HG03342 (cell line): ENCODE measurements at regions not wholly inside any gene's neighbourhood (a gene's known extent, or its start where the extent isn't known, plus 50 kb on each side); places are given as distances from the start of the nearest gene placed in this dataset.
"Not testable (repeated sequence)": the region's sequence is repeated elsewhere in the genome, so short reads cannot be mapped to it uniquely, and the experiment has no call there.

Source experiments
- ATAC-seq: cut with Tn5 transposase; IDR thresholded peaks from one replicate; pipeline ENCODE4 v1.9.1; 2021; ENCODE audit warnings: mild to moderate bottlenecking, moderate library complexity; ENCODE audit not compliant: unreplicated experiment

GRCh38 chr2:189231719-189232323 lies 52.3 kb upstream of the COL5A2 start:
- no peak for ATAC-seq

DNA sequence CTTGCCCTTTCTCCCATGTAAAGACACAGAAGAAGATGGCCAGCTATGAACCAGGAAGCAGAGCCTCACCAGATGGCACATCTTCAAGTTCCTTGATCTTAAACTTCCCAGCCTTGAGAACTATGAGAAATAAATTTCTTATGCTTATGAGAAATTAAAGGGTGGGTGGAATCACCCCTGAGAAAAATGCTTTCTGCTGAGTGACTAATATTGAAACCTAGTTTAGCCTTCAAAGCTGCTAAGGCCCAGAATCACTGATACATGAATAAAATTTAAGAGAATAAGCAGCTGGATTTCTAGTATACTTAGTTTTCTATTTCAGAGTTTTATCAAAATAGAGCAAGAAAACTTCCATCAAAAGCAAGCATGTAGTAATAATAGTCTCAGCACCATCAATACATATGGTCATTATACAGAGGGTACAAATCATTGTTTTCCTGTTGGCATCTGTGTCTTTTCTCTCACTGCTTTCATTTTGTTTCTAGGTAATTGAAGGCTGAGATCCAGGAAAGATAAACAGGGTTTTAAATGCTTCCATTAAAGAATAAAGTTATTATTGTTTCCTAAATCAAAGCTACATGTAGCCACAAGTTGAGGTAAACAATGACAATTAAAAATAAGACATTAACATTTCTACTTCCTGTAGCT lies 53.3 kb upstream of the COL5A2 start:
- peak; percentile 83 for ATAC-seq

DNA sequence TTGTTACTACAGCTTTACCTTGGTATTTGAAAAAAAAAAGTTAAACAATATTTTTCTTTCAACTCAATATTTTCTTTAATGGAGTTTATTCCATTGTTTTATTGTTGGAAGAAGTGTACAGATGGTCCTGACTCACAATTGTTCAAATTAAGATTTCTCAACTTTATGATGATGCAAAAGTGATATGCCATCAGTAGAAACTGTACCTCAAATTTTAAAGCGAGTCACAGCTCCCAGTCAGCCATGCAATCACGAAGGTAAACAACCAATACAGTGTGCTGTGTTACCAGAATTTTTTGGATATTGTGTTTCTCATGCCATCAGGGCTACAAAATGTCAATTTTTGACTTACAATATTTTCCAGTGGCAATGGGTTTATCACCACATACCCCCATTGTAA lies 54.0 kb upstream of the COL5A2 start:
- no peak for ATAC-seq

DNA sequence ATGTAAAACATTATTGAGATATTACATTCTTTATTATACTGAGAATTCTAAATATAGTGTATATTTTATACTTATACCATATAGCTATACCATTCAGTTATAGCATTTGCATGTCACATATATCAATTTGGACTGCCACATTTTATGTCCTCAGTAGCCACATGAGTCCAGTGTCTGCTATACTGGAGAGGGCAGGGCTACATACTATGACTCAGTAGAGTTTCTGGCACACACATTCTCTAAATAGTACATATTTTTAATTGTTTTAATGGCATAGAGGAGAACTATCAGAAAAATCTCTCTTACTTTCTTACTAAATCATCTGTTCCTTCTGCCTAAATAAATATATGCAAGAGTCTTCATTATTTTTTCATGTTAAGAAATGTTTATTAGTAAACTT lies 55.4 kb upstream of the COL5A2 start:
- no peak for ATAC-seq

DNA sequence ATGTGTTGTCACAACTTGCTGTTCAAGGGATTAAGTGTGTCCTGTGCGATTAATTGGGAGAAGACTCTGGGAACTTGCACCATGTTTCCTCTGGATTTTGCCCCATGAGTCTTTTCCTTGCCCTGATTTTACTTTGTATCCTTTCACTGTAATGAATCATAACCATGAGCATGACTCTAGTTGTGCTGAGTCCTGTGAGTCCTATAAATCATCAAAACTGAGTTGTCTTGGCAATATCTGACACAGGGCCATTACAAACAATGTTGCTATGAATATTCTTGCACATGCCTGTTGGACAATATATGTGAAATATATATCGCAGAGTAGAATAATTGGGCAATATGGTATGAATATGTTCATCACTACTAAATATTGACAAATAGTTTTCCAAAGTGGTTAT lies 56.5 kb upstream of the COL5A2 start:
- ATAC-seq = no peak

DNA sequence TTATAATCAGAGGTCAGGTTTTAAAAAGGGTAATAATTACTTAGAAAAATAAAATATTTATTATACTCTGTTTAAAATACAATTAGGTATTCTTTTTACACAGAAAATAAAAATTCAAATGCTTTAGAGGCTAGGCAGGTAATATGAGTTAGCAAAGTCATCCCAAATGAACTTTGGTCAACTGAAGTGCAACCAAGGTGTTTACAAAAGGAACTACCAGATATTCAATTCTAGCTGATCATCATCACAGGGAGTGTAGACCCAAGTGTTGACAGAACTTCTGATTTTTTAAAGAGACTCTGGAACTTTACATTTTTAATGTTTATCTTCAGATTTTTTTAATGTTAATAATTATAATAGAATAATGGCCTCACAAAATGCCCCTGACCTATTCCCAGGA lies 59.3 kb upstream of the COL5A2 start:
- ATAC-seq = no peak

DNA sequence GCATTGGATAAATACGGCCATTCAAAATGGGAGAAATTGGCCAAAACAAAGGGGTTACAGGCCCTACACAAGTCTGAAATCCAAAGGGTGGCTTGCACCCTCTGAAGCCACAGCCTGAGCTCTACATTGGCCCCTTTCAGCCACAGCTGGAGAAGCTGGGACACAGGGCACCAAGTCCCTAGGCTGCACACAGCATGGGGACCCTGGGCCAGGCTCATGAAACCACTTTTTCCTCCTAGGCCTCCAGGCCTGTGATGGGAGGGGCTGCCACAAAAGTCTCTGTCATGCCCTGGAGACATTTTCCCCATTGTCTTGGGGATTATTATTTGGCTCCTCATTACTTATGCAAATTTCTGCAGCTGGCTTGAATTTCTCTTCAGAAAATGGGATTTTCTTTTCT lies 64.3 kb upstream of the COL5A2 start:
- ATAC-seq = not testable (repeated sequence)

DNA sequence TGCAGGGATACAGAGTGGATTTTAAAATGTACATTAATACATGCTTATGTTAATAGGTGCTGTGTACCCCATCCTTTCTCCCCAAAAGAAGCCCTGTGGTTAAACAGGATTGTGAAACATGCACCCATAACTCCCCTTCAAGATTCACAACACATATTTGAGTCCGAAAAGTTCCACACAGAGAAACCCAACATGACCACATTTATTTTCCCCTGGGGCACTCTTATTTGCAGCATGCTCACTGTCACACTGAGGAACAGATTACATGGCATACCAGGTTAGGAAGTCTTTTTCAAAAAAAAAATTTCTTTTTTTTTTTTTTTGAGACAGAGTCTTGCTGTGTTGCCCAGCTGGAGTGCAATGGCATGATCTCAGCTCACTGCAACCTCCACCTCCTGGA lies 67.7 kb upstream of the COL5A2 start:
- no peak for ATAC-seq

- no peak for ATAC-seq
These were observed 68.6 kb upstream of the COL5A2 start for GRCh38 chr2:189248141-189248540.

DNA sequence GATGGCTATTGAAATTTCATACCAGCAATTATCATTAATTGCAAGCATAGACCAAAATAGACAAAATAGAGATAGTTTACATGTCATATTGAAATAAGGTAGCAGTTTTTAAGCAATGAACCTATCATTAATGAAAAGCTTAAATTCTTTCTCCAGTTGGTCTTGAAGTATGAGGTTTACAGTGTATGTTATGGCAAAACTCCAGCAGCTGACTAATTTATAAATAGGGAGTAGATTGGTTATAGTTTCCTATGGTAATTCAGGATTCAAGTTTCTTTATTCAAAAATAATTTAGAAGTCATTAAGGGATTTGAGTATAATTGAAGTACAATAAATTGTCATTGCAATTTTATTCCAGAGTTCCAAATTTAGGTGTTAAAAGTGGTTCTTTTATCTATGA lies 69.6 kb upstream of the COL5A2 start:
- no peak for ATAC-seq

DNA sequence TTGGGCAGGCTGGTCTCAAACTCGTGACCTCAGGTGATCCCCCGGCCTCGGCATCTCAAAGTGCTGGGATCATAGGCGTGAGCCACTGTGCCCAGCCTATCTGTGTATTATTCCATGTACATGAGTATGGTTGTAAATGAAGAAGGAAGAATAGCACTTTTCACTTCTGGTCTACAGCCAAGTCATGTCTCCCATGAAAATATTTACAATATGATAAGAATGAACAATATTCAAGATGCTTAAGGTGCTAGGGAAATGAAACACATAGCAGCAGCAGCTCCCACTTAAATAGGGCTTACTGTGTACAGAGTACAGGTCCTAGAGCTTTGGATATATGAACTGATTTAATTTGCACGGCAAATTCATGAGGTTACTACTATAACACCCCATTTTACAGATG lies 70.3 kb upstream of the COL5A2 start:
- no peak for ATAC-seq

GRCh38 chr2:189252991-189253675 lies 73.6 kb upstream of the COL5A2 start:
- ATAC-seq = no peak

DNA sequence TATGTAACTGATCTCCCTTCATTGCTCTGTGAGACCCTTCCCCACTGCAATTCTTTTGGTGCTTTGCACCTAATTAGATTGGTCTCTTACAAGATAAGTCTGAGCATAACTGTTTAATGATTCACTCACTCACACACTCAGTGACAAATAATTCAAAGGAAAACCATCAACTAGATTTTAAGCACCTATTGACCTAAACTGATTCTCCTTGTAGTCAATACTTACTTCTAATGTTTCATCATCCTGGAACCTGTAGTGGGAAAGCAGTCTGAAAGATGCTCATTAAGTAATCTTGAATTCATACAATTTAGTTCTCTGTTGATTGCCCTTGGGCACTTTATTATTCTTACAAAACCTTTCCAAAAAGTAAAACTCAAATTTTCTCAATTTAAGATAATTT lies 74.3 kb upstream of the COL5A2 start:
- no peak for ATAC-seq

- no peak for ATAC-seq
These were observed 74.8 kb upstream of the COL5A2 start for GRCh38 chr2:189254268-189254883.

DNA sequence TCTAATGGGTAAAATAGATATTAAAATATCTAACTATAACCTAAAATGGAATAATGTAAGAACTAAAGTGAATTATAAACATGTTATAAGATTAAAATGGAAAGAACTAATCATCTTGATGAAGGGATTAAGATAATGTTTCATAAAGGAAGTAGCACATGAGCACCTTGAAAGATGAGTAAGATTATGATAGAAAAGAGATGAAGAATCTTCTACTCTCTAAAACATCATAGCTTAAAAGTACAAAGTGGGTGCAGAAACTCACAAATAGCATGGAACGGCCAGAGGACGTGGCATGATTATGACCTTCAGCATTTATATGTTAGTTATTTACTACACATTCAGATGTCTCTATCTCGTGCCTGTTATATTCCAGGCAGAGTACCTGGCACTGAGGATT lies 76.2 kb upstream of the COL5A2 start:
- no peak for ATAC-seq

- no peak for ATAC-seq
These were observed 79.2 kb upstream of the COL5A2 start for GRCh38 chr2:189258616-189259365.

GRCh38 chr2:189260361-189260814 lies 80.8 kb upstream of the COL5A2 start:
- ATAC-seq = no peak

DNA sequence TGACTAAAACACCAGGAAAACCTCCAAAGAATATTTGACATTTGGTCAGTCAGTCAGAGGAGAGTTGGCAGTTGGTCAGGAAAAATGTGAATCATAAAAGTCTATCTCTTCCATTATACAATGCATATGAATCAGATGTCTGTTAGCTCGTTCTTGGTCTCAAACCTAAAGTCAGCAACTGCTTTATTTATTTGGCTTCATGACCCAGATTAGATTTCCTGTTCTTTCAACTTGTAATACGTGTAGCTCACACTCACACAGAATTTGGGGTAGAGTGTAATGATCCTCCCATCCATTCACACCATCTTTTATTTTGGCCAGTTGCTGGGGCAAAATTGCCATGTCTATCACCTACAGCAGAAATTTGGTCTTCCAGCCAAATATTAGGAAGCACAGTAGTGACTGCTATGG lies 81.9 kb upstream of the COL5A2 start:
- ATAC-seq = no peak

DNA sequence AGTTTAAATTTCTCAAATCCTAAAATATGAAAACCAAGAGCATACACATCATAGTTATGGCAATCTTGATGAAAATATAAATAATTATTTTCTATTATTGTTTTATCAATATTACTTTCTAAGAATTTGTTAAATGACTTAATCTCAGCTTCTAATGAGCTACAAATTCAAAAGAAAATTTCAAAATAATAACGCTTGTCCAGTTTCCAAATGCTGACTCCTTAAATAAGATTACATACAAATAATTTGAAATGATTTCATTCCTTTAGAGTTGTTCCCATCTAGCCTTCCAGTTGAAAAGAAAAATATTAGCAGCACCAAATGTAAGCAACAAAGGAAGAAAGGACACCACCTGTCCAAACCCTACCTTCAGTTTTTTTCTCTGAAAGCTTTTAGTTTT lies 82.4 kb upstream of the COL5A2 start:
- ATAC-seq = no peak

DNA sequence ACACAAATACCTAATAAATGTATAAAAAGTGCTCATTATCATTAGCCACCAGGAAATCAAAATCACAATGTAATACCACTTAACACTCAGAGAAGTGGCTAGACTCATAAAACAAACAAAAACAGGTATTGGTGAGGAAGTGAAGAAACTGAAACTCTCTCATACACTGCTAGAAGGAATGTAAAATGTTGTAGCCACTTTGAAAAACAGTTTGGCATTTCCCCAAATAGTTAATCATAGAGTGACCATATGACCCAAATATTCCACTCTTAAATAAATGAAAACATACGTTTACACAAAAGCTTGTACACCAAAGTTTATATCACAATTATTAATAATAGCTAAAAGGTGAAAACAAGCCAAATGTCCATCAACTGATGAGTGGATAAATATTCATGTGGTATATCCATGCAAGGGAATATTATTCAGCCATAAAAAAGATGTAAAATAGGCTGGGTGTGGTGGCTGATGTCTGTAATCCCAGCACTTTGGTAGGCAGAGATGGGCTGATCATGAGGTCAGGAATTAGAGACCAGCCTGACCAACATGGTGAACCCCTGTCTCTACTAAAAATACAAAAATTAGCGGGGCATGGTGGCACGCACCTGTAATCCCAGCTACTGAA lies 86.2 kb upstream of the COL5A2 start:
- ATAC-seq = no peak

- no peak for ATAC-seq
These were observed 87.9 kb upstream of the COL5A2 start for GRCh38 chr2:189267491-189267890.
